Left lung (tissue), 4 donors: ENCODE measurements at regions not wholly inside any gene's neighbourhood (a gene's known extent, or its start where the extent isn't known, plus 50 kb on each side); places are given as distances from the start of the nearest gene placed in this dataset.
"Not testable (repeated sequence)": the region's sequence is repeated elsewhere in the genome, so short reads cannot be mapped to it uniquely, and the experiment has no call there.

Experiments
- ATAC-seq: fragments of 200-7000 bp; cut with Tn5 transposase; one replicate; pipeline ENCODE4 v1.9.1; 2020; ENCODE audit warnings: moderate library complexity
- DNase-seq, 4 donors: peaks; one replicate each; pipeline ENCODE4 v3.0.0-alpha.2; 2013 to 2020
- H3K27ac ChIP-seq, 2 donors: fragments of 200-600 bp; sonication (generic) in 1 of 2; one replicate each; pipeline versions ENCODE4 v1.5.0 to v1.8.0; 2020 to 2021
- H3K27me3 ChIP-seq, 2 donors: fragments of 200-600 bp; sonication (generic) in 1 of 2; one replicate each; pipeline versions ENCODE4 v1.5.0 to v1.8.0; 2020 to 2021
- H3K36me3 ChIP-seq, 2 donors: fragments of 200-600 bp; sonication (generic) in 1 of 2; one replicate each; pipeline versions ENCODE4 v1.5.0 to v1.8.0; 2020 to 2021
- H3K4me1 ChIP-seq, 2 donors: fragments of 200-600 bp; one replicate each; pipeline ENCODE4 v1.8.0; 2021
- H3K4me3 ChIP-seq, 2 donors: fragments of 200-600 bp; sonication (generic) in 1 of 2; one replicate each; pipeline versions ENCODE4 v1.5.0 to v1.8.0; 2020 to 2021; ENCODE audit warnings: mild to moderate bottlenecking in 1 of 2
- H3K9me3 ChIP-seq, 2 donors: fragments of 200-600 bp; sonication (generic) in 1 of 2; one replicate each; pipeline versions ENCODE4 v1.5.0 to v1.8.0; 2020 to 2021
- intact Hi-C, 2 donors: fragments of 100-400 bp; cut with DNase I; formaldehyde crosslinking; loops; one replicate each; pipeline versions ENCODE4 v1.11.2 to v1.14.2; 2022
- TF ChIP-seq, protein P1 (sequence below), 2 donors: fragments of 200-600 bp; sonication (generic) in 1 of 2; IDR thresholded peaks; one replicate each; pipeline versions ENCODE4 v1.5.0 to v1.8.0; 2021; ENCODE audit warnings: antibody characterized with exemption in 2 of 2
- donor health status: DM: no; HTN: yes; CAD: no.
- donor health status: DM: no; HTN: no; CAD: no.

DNA sequence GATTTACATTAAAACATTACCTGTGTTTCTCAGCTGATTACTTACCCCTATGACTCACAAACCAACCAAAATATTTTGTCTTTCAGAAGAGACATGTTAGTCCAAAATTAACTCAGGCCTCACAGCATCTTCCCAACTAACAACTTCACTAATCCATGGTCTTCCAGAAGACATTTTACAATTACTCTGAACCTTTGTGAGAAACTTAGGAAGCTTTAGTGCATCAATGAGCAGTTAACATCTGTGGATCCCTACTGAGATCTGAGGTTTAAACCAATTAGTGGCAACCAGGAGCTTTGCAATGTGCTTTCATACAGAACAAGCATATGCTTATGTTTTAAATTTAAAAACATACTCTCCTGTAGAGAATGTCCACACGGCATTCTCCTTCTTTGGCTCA lies 269.7 kb downstream of the UBE3D start:
- ATAC-seq: no peak
- no peak for DNase-seq
- no peaks in the 10 kb centered on the region for H3K4me1 ChIP-seq
- intact Hi-C loops: no loop called here
- H3K4me3 ChIP-seq: no peak overlapping the region
- H3K27ac ChIP-seq: no peak overlapping the region
- TF ChIP-seq, protein P1, sequence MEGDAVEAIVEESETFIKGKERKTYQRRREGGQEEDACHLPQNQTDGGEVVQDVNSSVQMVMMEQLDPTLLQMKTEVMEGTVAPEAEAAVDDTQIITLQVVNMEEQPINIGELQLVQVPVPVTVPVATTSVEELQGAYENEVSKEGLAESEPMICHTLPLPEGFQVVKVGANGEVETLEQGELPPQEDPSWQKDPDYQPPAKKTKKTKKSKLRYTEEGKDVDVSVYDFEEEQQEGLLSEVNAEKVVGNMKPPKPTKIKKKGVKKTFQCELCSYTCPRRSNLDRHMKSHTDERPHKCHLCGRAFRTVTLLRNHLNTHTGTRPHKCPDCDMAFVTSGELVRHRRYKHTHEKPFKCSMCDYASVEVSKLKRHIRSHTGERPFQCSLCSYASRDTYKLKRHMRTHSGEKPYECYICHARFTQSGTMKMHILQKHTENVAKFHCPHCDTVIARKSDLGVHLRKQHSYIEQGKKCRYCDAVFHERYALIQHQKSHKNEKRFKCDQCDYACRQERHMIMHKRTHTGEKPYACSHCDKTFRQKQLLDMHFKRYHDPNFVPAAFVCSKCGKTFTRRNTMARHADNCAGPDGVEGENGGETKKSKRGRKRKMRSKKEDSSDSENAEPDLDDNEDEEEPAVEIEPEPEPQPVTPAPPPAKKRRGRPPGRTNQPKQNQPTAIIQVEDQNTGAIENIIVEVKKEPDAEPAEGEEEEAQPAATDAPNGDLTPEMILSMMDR (IDR thresholded peaks at IDR 0.05): no peak
- peaks cover 0 to 14% of the 10 kb centered on the region in 2 donors for H3K9me3 ChIP-seq
- H3K27me3 ChIP-seq: no peaks in the 10 kb centered on the region
- H3K36me3 ChIP-seq: no peaks in the 10 kb centered on the region

DNA sequence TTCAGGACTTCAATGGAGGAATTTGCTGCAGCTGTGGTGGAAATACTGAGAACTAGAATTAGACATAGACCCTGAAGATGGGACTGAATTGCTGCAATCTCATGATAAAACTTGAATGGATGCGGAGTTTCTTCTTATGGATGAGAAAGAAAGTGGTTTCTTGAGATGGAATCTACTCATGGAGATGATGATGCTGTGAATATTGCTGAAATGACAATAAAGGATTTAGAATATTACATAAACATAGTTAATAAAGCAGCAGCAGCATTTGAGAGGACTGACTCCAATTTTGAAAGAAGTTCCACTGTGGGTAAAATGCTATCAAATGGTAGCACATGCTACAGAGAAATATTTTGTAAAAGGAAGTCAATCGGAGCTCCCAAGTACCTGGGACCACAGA lies 264.6 kb downstream of the UBE3D start:
- intact Hi-C loops: no loop called here
- ATAC-seq: no peak

DNA sequence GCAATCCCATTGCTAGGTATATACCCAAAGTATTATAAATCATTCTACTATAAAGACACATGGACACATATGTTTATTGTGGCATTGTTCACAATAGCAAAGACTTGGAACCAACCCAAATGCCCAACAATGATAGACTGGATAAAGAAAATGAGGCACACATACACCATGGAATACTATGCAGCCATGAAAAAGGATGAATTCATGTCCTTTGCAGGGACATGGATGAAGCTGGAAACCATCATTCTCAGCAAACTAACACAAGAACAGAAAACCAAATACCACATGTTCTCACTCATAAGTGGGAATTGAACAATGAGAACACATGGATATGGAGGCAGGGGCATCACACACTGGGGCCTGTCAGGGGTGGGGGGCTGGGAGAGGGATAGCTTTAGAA lies 249.4 kb downstream of the UBE3D start:
- H3K27me3 ChIP-seq, ATAC-seq, H3K36me3 ChIP-seq, intact Hi-C loops, DNase-seq, H3K27ac ChIP-seq, H3K4me1 ChIP-seq, H3K9me3 ChIP-seq, H3K4me3 ChIP-seq: not testable (repeated sequence)

More for the DNA sequence above, 264.6 kb downstream of the UBE3D start:
- DNase-seq: no peak
- no peak overlapping the region for H3K27ac ChIP-seq
- no peaks in the 10 kb centered on the region for H3K4me1 ChIP-seq
- no peaks in the 10 kb centered on the region for H3K27me3 ChIP-seq
- peaks cover 0 to 24% of the 10 kb centered on the region in 2 donors for H3K9me3 ChIP-seq
- TF ChIP-seq, protein P1 (IDR thresholded peaks at IDR 0.05): no peak
- H3K36me3 ChIP-seq: no peaks in the 10 kb centered on the region
- H3K4me3 ChIP-seq: no peak overlapping the region

DNA sequence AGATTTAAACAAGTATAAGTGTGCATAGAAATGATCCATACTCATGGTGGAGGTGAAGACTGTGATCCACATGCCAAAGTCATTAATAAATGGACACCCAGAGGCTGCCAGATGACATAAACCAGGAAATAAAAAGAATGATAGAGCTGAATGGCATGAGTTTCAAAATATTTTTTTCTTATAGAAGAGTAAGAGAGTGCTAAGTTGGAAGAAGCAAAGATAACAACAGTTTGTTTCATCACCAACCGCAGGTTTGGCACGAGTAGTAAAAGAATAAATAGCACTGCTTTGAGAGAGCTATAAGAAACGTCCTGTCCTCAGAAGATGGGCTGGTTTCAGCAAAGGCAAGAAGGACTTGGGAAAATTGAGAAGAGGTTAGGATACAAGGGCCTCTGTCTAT lies 246.9 kb downstream of the UBE3D start:
- TF ChIP-seq, protein P1 (IDR thresholded peaks at IDR 0.05): no peak
- no peak for DNase-seq

DNA sequence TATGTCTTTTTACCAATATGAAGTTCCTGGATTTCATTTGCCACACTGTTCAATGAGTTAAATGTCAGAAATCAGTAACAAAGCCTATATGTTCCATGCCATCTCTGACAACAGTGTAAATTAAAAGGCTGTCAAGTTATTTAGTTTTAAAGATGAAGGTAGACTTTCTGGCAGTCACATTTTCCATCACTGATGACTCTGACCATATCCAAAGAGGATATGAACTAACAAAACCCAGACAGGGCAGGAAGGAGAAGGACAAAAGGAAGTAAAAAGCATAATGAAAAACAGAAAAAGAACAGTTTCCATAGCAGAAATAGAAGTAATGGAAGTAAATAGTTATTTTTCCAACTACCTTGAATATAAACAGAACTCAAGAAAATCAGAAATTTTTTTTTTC lies 242.3 kb downstream of the UBE3D start:
- DNase-seq (no peak), ATAC-seq (no peak)
- TF ChIP-seq, protein P1 (IDR thresholded peaks at IDR 0.05): no peak
- Histone ChIP-seq H3K36me3 (no peaks in the 10 kb centered on the region), H3K4me3 (no peak overlapping the region), H3K4me1 (no peaks in the 10 kb centered on the region), H3K27ac (no peak overlapping the region), H3K27me3 (no peaks in the 10 kb centered on the region), H3K9me3 (no peaks in the 10 kb centered on the region)
- intact Hi-C loops: no loop called here

More for the DNA sequence above, 246.9 kb downstream of the UBE3D start:
- no peak overlapping the region for H3K27ac ChIP-seq
- H3K9me3 ChIP-seq: peaks cover 0 to 3% of the 10 kb centered on the region in 2 donors
- no peaks in the 10 kb centered on the region for H3K36me3 ChIP-seq
- H3K27me3 ChIP-seq: no peaks in the 10 kb centered on the region
- no peak overlapping the region for H3K4me3 ChIP-seq
- no peak for ATAC-seq
- H3K4me1 ChIP-seq: no peaks in the 10 kb centered on the region
- intact Hi-C loops: no loop called here

DNA sequence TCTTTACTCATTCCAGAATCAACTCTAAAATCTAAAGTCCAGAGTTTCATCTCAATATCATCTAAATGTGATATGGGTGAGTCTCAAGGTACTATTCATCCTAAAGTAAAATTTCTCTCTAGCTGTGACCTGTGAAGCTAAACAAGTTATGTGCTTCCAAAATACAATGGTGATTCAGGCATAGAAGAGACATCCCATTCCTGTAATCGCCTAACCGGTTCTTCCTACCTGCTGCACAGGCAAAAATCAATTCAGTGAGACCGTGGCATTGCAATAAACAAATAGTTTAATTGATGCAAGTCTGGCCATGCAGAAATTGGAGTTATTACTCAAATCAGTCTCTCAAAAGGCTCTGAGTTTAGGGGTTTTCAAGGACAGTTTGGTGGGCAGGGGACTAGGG lies 232.8 kb downstream of the UBE3D start:
- Histone ChIP-seq H3K27me3 (no peaks in the 10 kb centered on the region), H3K4me3 (no peak overlapping the region), H3K4me1 (no peaks in the 10 kb centered on the region), H3K9me3 (no peaks in the 10 kb centered on the region), H3K27ac (no peak overlapping the region), H3K36me3 (no peaks in the 10 kb centered on the region)
- DNase-seq (no peak), ATAC-seq (no peak)
- intact Hi-C loops: no loop called here
- TF ChIP-seq, protein P1 (IDR thresholded peaks at IDR 0.05): no peak
